ENCODE measurements at regions not wholly inside any gene's neighbourhood (a gene's known extent, or its start where the extent isn't known, plus 50 kb on each side); places are given as distances from the start of the nearest gene placed in this dataset.

DNA sequence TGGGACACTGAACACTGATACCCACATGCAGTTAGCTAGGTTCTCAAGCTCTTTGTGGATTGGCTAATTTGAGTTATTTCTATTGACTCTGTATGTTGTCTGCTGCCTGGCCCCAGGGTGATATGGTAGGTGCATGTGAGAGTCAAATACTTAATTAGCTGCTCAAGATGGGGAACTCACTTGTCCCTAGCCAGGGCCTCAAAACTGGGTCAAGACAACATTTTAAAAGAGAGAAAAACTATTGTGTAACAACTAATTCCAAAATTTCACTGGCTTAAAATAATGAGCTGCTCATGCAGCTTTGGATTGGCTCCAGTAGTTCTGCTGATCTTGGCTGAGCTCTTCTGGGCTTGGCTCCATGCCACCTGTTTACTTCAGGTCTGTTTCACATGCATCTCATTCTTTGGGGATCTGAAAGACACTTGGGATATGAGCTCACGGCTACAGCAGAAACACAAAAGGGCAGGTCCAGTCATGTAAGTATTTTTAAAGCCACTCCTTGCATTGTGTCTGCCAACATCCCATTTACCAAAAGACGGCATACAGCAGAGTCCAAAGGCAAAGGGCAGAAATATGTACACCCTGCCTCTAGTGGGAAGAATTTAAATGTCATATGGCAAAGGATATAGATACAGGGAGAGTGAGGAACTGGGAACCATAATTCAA, 716.8 kb downstream of the SUCLG1 start:
- no peak overlapping the region for H3K4me3 ChIP-seq (replicated peaks; ENCODE audit: low read depth, low read length)
- no peak for DNase-seq (ENCODE audit: extremely low read depth, low read depth)
- TF ChIP-seq, protein P1, sequence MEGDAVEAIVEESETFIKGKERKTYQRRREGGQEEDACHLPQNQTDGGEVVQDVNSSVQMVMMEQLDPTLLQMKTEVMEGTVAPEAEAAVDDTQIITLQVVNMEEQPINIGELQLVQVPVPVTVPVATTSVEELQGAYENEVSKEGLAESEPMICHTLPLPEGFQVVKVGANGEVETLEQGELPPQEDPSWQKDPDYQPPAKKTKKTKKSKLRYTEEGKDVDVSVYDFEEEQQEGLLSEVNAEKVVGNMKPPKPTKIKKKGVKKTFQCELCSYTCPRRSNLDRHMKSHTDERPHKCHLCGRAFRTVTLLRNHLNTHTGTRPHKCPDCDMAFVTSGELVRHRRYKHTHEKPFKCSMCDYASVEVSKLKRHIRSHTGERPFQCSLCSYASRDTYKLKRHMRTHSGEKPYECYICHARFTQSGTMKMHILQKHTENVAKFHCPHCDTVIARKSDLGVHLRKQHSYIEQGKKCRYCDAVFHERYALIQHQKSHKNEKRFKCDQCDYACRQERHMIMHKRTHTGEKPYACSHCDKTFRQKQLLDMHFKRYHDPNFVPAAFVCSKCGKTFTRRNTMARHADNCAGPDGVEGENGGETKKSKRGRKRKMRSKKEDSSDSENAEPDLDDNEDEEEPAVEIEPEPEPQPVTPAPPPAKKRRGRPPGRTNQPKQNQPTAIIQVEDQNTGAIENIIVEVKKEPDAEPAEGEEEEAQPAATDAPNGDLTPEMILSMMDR (IDR thresholded peaks at IDR 0.05; ENCODE audit: low read depth, low read length, missing control alignments), result no peak

DNA sequence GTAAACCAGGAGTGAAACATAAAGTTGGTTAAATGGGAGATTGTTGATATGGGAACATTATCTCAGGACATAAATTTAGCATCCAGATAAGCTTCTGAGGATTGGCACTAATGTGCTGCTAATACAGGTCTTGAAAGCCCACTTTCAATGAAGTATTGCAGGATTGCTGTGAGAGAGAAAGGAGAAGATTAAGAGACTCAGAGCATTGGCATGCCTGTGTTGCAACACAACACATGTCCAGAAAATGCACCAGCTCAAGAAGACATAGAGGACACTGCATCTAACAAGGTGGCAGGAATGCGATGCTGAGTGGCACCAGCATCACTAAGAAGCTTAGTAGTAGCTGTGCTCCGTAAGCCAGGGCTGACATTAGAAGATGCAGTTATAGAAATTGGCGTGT, 728.9 kb downstream of the SUCLG1 start:
- TF ChIP-seq, protein P1 (IDR thresholded peaks at IDR 0.05; ENCODE audit: low read depth, low read length, missing control alignments), result no peak
- DNase-seq (ENCODE audit: extremely low read depth, low read depth), result no peak
- H3K4me3 ChIP-seq (replicated peaks; ENCODE audit: low read depth, low read length), result no peak overlapping the region

DNA sequence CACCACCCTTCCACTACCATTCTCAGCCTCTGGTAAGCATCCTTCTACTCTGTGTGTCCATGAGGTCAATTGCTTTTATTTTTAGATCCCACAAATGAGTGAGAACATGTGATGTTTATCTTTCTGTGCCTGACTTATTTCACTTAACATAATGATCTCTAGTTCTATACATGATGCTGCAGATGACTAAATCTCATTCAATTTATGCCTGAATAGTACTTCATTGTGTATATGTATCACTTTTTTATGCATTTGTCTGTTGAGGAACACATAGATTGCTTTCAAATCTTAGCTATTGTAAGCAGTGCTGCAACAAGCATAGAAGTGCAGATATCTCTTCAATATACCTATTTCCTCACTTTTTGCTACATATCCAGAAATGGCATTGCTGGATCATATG, 733.3 kb downstream of the SUCLG1 start:
- H3K4me3 ChIP-seq (replicated peaks; ENCODE audit: low read depth, low read length), result no peak overlapping the region
- DNase-seq (ENCODE audit: extremely low read depth, low read depth), result no peak
- TF ChIP-seq, protein P1 (IDR thresholded peaks at IDR 0.05; ENCODE audit: low read depth, low read length, missing control alignments), result no peak

DNA sequence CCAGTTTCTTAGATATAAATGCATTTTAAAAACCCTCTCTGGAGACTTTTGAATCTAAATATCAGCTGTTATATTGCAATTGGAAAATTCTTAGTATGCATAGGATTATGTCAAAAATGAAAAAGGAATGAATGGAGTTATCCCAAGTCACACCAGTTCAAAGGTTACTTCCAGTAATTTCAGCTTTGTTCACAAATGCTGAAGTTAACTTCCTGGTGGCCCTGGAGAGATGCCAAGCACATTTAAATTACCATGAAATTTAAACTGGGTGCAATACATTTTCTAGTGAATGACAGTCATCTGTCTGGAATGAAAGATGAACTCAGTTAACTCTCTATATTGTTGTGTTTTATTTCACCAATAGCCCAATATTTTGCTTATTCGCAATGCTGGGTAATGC, 753.9 kb downstream of the SUCLG1 start:
- H3K4me3 ChIP-seq (replicated peaks; ENCODE audit: low read depth, low read length), result no peak overlapping the region
- TF ChIP-seq, protein P1 (IDR thresholded peaks at IDR 0.05; ENCODE audit: low read depth, low read length, missing control alignments), result no peak
- DNase-seq (ENCODE audit: extremely low read depth, low read depth), result no peak

DNA sequence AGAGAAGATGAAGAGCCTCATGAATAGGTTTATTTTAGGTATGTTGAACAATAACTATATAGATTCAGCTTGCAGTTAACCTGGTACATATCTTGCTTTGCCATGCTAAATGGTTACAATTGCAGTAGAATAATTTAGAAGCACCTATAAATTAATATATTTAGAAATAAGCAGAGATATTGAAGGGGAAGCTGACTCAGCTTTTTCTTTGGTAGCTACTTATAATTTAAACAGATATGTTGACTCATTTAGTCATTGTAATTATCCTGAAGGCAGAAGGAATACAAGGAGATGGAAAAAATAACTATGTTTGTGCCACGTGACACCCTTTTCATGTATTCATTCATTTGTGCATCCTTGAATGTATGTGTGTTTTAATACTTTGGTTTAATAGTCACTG, 755.5 kb downstream of the SUCLG1 start:
- H3K4me3 ChIP-seq (replicated peaks; ENCODE audit: low read depth, low read length), result no peak overlapping the region
- DNase-seq (ENCODE audit: extremely low read depth, low read depth), result no peak

GRCh38 chr2:83696838-83697237, 762.2 kb downstream of the SUCLG1 start:
- TF ChIP-seq, protein P1 (IDR thresholded peaks at IDR 0.05; ENCODE audit: low read depth, low read length, missing control alignments), result no peak

More for the DNA sequence above, 755.5 kb downstream of the SUCLG1 start:
- TF ChIP-seq, protein P1 (IDR thresholded peaks at IDR 0.05; ENCODE audit: low read depth, low read length, missing control alignments), result no peak

GRCh38 chr2:83695530-83695929, 763.5 kb downstream of the SUCLG1 start:
- no peak overlapping the region for H3K4me3 ChIP-seq (replicated peaks; ENCODE audit: low read depth, low read length)
- no peak for DNase-seq (ENCODE audit: extremely low read depth, low read depth)
- TF ChIP-seq, protein P1 (IDR thresholded peaks at IDR 0.05; ENCODE audit: low read depth, low read length, missing control alignments), result no peak

More at GRCh38 chr2:83696838-83697237, 762.2 kb downstream of the SUCLG1 start:
- DNase-seq (ENCODE audit: extremely low read depth, low read depth), result no peak
- H3K4me3 ChIP-seq (replicated peaks; ENCODE audit: low read depth, low read length), result no peak overlapping the region
